SIG-M5 treated with dmso at 0.1 percent for 504 hours (cell line): ENCODE measurements at regions not wholly inside any gene's neighbourhood (a gene's known extent, or its start where the extent isn't known, plus 50 kb on each side); places are given as distances from the start of the nearest gene placed in this dataset.
A peak's percentile ranks its signal among the peaks of the same experiment; 100 is the strongest.

ENCODE experiments used
- DNase-seq: peaks from one replicate; lab custom pipeline; 2025; ENCODE audit not compliant: unreplicated experiment; lab: John Stamatoyannopoulos, UW

GRCh38 chr10:3551761-3552160 is 233.2 kb downstream of the KLF6 start:
- DNase-seq, result no peak

DNA sequence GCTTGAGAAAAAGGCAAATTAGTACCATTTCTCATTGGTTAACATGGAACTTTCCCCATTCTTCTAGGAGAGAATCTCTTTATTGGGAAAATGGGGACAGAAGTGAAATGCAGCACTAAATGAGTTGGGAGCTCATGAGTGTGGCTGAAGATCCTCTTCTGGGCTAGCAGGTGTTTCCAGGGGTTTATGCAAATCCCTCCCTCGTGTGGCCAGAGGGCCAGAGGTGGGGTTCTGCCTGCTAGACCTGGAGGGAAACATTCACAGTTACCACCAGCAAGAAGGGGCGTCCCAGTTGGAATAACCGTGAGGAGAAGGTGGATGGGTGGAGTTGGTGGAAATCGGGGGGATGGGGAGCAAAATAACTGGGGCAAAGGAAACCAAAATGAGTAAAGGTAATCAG is 235.9 kb downstream of the KLF6 start:
- DNase-seq, result no peak

DNA sequence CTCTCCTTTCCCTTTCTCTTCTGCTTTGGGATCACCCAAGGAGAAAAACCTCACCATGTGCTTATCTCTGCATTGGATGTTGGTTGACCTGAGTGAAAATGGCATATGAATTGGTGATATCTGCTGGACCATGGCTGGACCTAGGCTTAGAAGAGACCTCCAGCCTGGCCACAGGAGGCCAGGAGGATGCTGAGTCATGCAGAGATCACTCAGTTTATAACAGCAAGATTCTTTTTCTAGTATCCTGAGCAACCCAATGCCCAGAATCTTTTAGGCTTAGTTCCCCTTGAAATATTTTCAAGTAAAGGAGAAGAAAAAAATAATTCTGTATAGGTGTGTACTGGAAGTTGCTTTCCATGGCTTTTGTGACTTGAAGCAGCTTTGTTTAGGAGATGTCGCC is 236.3 kb downstream of the KLF6 start:
- no peak for DNase-seq

DNA sequence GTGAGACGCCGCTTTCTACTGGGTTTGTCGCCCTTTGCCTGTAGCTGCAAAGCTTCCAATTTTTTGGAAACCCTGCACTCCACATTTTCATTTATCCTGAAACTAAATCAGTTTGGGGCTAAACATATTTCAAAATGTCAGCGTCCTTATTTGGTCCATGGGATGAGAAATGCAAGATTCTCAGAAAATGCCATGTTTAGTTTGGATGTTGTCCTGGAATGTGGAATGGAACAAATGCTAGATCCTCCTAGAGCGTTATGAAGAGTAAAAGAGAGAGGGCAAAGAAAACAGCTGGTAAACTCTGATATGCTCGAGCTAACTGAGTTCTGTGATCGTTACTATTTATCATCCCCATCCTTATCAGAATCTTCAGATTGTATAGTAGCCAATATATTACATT is 236.9 kb downstream of the KLF6 start:
- no peak for DNase-seq

DNA sequence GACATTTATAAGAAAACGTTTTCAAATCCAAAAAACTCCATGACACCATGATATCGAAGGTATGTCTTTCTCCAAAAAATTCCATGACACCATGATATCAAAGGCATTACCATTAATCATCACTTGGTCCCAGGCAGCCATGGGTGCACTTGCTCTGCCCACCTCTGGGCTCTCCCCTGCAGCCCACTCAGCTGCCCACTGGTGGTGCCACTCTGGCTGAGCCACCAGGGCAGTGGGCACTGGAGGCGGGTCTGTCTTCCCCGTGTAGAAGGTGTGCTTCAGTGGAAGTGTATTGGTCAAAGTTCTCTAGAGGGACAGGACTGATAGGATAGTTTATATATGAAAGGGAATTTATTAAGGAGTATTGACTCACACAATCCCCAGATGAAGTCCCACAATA is 240.4 kb downstream of the KLF6 start:
- DNase-seq, result no peak

- DNase-seq, result no peak
These were observed 242.8 kb downstream of the KLF6 start for GRCh38 chr10:3542185-3542611.

DNA sequence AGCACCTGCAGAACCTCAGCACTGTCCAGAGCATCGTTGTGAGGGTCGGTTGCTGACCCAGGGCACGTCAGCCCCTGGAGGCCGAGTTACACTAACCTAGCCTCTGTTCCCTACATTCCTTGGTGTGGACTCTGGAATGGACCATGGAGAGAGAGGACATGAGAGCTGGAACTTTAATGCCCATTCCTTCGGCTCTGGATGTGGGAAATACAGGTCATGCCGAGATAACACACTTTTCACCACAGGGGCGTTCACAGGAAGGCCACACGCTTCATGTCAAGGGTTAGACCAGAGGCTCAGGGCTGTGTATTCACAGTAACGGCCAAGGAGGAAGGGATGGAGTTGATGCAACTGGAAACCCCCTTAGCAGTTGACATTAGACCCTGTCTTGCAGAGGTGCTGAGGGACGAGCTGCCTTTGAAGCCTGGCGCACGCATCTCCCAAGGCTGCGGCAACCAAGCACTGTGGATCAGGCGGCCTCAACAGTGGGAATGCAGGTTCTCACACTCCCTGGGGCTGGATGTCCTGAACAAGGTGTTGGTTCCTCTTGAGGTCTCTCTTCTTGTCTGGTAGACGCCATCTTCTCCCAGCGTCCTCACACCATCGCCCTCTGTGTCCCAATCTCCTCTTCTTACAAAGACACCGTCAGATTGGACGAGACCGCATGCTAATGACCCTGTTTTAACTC is 245.2 kb downstream of the KLF6 start:
- DNase-seq, result no peak

GRCh38 chr10:3538656-3539531 is 246.1 kb downstream of the KLF6 start:
- no peak for DNase-seq

- DNase-seq, result peak; percentile 7
These were observed 246.7 kb downstream of the KLF6 start for GRCh38 chr10:3538291-3538655.

- DNase-seq, result no peak
These were observed 247.5 kb downstream of the KLF6 start for GRCh38 chr10:3537518-3537917.

- no peak for DNase-seq
These were observed 250.0 kb downstream of the KLF6 start for GRCh38 chr10:3535001-3535400.

- no peak for DNase-seq
These were observed 250.6 kb downstream of the KLF6 start for GRCh38 chr10:3534433-3534832.

- DNase-seq, result no peak
These were observed 251.7 kb downstream of the KLF6 start for GRCh38 chr10:3533296-3533695.

DNA sequence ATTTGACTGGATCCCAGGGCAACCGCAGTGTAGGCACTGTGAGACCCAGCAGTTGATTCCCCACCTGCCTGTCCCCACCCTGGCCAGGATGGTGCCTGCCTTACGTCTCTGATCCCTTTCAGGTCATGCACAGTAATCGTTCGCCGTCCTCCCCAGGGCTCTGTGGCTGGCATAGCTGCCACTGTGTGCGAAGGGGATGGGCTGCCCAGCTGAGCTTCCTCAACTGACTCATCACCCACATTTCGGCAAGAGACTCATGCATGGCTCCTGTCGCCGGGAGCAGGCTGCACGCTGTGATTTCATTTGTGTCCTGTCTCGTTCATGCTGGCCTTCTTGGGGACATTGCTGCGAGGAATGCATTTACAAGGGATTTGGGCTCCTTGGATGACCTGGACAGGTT is 252.4 kb downstream of the KLF6 start:
- no peak for DNase-seq

DNA sequence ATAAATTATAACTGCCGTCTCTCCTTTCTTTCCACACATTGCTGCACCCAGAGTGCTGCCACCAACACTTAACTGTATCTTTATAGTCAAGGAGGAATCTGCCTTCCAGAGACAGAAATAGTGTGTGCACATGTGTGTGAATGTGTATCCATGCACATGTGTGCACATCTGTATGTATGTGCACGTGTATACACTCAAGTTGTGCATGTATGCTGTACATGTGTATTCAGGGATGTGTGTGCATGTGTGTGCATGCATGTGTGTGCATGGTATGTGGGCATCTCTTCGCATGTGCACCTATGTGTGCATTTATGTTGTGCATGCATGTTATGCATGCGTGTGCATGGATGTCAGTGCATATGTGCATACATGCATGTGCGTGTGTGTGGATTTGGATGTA is 253.3 kb downstream of the KLF6 start:
- no peak for DNase-seq

- no peak for DNase-seq
These were observed 254.0 kb downstream of the KLF6 start for GRCh38 chr10:3530783-3531645.

GRCh38 chr10:3530346-3530745 is 254.7 kb downstream of the KLF6 start:
- DNase-seq, result no peak

GRCh38 chr10:3529691-3530090 is 255.3 kb downstream of the KLF6 start:
- no peak for DNase-seq

DNA sequence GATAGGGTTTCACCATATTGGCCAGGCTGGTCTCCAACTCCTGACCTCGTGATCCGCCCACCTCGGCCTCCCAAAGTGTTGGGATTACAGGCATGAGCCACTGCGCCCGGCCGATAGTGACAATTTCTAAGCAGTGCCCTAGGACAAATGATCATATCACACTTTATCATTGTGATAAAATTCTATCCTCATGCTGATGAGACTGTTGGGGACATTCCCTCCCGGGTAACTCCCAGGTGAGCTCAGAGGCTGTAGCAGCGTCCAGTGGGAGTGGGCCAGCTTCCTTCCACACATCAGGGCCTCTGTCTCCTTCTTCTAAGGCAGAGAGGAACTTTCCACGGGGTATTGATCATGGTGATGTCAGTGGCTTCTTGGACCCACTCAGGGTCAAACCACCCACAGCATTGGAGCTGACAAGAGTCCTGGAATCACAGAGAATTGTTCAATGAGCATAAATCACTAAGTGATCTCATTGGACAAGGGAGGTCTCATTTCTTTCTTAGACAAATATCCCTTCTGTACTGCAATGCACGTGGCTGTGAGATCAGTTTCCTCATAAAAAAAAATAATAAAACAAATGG is 256.1 kb downstream of the KLF6 start:
- no peak for DNase-seq

DNA sequence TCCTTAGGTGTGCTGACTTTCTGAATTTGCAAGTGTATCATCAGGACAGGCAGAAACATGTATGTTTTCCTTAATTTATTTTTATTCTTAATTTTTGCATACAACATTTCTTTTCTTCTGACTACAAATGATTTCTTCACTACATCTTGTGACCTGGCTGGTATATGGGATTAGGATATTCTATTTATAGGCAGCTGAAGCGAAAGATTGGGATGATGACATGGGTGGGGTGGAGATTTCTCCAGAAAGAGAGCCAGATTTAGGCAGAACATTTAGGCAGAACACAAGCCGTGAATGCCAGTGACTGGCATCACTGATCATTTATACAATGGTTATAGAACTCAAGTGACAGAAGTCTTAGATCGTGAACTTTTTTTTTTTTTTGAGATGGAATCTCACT is 256.7 kb downstream of the KLF6 start:
- DNase-seq, result no peak

DNA sequence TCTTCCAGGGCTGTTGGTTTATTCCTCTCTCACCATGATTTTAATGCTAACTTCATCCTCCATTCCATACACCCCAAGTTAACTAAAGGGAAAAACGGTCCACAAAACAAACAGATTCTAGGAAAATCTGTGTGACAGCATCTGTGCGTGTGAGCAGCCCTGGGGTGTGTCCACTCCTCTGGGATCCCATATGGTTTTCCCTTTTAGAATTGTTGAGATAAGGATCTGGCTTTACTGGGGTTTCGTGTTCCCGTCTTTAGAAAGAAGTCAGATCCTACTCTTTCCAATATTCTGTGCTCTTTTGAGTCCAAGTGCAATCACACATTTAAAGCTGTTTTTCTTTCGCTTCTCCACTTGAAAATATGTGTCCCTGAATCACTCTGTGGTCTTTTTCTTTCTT is 257.1 kb downstream of the KLF6 start:
- DNase-seq, result no peak
